ENCODE measurements at regions not wholly inside any gene's neighbourhood (a gene's known extent, or its start where the extent isn't known, plus 50 kb on each side); places are given as distances from the start of the nearest gene placed in this dataset.

DNA sequence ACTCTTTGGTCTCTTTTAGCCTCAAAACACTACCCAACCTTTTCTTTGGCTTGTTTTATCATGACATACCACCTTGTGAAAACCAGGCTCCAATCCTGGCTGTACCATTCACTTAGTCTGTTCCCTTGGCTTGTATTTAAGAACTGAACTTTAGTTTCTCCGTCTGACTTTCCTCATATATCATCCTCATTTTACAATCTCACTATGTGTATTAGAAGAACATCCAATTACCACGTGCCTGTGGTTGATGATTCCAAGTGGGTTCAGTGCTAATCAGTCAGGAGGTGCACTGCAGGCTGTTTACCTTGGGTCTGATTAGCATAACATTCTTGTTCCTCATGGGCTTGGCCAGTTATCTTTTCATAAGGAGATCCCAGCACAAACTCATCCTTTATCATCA is 144.8 kb upstream of the KLF14 start:
- DNase-seq (ENCODE audit: low read depth in 2 of 2): no peak

GRCh38 chr7:130879191-130879590 is 145.2 kb upstream of the KLF14 start:
- DNase-seq (ENCODE audit: low read depth in 2 of 2): no peak

GRCh38 chr7:130880668-130881067 is 146.7 kb upstream of the KLF14 start:
- no peak for DNase-seq (ENCODE audit: low read depth in 2 of 2)

DNA sequence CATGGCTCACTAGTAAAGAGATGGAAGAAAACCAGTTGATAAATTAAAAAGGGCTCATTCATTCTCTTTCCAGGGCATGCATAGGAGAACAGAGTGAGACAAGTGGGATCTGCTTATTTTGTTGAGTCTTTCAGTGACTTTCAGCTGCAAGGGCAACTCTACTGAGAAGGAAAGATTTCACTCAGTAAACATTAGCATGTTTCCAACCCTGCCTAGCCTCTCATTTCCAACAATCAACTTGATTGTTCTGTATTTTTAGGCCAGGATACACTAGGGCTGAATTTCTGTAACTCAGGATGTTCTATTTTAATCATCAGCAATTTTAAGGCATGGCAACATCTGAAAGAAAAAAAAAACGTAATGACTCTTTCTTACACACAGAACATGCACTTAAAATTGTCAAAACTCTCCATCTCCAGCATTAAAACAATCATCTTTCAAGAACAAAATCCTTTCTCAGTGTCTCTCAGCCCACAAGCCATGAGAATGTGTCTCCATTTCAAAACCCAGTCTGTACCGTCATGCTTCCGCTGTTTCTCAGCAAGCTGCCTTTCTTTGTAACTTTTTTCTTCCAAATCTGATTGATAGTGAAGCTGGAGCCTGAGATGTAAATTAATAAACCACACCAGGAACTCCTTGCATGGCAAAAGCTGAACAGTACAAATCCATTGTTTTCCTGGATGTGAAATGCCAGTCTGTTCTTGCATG is 147.2 kb upstream of the KLF14 start:
- no peak for DNase-seq (ENCODE audit: low read depth in 2 of 2)

- DNase-seq (ENCODE audit: low read depth in 2 of 2): no peak
These were observed 147.8 kb upstream of the KLF14 start for GRCh38 chr7:130881799-130882141.

- DNase-seq (ENCODE audit: low read depth in 2 of 2): no peak
These were observed 148.4 kb upstream of the KLF14 start for GRCh38 chr7:130882396-130882795.

GRCh38 chr7:130883928-130884327 is 149.9 kb upstream of the KLF14 start:
- DNase-seq (ENCODE audit: low read depth in 2 of 2): no peak

- no peak for DNase-seq (ENCODE audit: low read depth in 2 of 2)
These were observed 150.7 kb upstream of the KLF14 start for GRCh38 chr7:130884437-130885417.

GRCh38 chr7:130886438-130887135 is 152.6 kb upstream of the KLF14 start:
- DNase-seq (ENCODE audit: low read depth in 2 of 2): no peak

DNA sequence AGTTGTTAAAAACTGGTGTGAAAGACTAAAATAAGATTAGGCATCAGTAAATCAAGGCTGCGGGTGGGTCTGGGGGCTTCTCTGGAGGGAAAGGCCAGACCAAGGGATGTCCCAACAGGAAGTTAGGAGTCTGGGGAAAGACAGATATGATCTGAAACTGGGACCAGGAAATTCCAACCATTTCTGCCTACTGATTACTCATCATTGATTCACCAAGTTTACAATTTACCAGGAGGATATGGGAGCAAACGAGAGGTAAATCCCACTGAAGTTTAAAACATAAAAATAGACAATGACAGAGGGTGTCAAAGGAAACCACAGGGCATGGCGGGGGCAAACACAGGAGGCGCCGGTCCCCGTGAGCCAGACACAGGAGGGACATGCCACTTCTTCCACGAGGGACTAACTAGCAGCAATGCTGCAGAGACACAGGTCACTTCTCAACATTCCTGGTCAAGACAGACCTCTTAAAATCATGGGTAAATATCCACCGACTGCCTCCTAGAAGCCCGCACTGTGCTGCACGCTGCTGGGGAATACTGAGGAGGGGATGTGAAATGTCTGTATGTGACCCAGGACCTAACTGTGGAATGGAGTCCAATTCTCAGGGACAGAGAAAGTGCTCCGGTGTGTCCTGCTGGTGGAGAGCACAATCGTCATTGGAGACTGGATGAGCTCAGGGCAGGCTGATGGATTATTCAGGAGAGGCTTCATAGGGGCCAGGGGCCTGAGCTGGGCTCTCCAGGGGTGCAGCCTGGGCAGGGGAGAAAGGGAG is 153.4 kb upstream of the KLF14 start:
- DNase-seq (ENCODE audit: low read depth in 2 of 2): no peak

DNA sequence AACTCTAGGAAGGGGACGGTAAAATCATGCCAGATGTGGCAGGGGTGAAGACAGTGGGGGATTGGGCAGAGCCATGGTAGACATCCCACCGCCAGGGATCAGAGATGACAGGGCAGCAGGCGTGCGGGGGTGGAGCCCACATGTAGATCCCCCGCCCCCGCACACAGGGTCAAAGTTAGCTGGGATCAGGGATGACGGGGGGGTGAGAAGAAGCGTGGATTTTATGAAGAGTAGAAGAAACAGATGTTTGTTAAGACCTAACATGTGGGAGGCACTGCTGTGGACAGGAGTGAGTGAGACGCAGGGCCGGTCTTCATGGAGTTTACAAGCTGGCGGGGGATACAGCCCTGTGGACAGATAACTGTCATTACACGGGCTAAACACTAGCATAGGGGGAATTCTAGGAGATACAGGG is 154.0 kb upstream of the KLF14 start:
- no peak for DNase-seq (ENCODE audit: low read depth in 2 of 2)

- DNase-seq (ENCODE audit: low read depth in 2 of 2): no peak
These were observed 154.5 kb upstream of the KLF14 start for GRCh38 chr7:130888468-130888867.

- DNase-seq (ENCODE audit: low read depth in 2 of 2): no peak
These were observed 156.4 kb upstream of the KLF14 start for GRCh38 chr7:130890176-130891020.

GRCh38 chr7:130891254-130892094 is 157.5 kb upstream of the KLF14 start:
- DNase-seq (ENCODE audit: low read depth in 2 of 2): no peak

GRCh38 chr7:130893441-130893894 is 159.5 kb upstream of the KLF14 start:
- no peak for DNase-seq (ENCODE audit: low read depth in 2 of 2)

DNA sequence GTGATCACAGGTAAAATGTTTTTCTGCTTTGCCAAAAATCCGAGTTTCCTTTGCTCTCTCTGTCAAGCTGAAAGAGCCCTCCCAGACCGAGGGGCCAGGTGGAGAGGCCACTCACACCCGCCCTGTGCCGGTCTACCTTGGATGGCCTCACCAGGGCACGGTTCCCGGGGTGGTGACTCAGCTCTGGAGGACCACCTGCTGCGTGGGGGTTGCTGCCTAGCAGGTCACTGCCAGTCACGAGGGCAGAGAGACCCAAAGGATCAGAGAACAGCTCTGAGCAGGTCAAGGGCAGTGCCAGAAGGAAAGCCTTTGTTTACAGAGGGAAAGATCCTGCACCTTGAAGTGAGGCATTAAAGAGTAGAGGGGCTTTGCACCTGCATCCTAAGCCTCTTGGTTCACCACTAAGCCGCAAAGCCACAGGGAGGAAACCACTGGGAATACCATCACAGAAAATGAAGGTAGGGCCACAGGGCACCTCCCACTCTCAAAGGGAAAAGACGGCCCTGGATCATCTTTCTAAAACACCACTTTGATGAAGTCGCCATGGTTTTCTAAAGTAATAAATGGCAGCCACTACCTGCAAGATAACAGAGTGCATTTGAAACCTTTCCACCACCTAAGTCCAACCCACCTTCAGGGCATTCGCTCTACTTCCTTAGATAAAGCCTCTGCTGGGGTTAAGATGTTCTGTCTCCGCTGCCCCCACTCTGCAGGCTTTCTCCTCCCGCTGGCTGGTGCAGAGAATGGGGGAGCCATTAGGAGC is 160.3 kb upstream of the KLF14 start:
- no peak for DNase-seq (ENCODE audit: low read depth in 2 of 2)

DNA sequence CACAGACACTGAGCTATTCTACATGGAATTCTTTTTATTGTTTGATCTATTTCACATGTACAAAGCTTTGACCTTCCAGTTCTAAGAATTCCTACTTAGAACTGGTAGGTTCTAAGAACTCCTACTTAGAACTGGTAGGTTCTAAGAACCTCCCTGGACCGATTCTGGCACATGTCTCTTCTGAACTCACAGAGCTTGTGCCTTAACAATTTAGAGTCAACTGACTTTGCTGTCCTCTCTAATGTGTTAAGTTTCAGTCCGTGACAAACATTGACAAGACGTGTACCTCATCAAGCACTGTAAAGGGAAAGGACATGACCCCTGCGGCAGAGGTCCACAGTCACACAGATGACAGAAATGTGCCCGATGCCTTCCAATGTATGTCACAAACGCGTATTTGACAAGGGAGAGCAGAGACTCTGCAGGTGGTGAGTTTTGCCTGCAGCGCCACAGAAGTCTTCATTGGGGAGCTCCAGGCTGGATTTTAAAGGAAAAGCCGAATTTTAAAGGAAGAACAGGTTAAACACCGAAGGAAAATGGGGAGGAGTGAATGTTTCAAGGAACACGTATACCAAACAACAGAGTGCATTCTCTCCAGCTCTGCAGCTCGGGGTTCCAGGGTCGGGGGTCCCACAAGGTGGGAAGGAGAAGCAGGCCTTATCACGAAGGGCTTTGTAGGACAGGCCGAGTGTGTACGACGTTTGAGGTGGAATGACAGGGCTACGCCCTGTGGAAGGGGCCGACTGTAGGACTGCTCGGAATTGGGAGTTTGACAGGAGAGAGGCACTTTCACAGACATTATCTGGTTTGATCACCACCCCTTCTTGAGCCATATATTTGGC is 161.1 kb upstream of the KLF14 start:
- no peak for DNase-seq (ENCODE audit: low read depth in 2 of 2)
